Stimulated activated CD4-positive, alpha-beta T cell treated with anti-CD3 and anti-CD28 coated beads, Interleukin-15, amount 100 ng/mL, for 24 hours (primary cell): ENCODE measurements at regions not wholly inside any gene's neighbourhood (a gene's known extent, or its start where the extent isn't known, plus 50 kb on each side); places are given as distances from the start of the nearest gene placed in this dataset.
"Not testable (repeated sequence)": the region's sequence is repeated elsewhere in the genome, so short reads cannot be mapped to it uniquely, and the experiment has no call there.

Source experiments
- DNase-seq: peaks from one replicate; pipeline ENCODE4 v3.0.0-alpha.2; 2020

DNA sequence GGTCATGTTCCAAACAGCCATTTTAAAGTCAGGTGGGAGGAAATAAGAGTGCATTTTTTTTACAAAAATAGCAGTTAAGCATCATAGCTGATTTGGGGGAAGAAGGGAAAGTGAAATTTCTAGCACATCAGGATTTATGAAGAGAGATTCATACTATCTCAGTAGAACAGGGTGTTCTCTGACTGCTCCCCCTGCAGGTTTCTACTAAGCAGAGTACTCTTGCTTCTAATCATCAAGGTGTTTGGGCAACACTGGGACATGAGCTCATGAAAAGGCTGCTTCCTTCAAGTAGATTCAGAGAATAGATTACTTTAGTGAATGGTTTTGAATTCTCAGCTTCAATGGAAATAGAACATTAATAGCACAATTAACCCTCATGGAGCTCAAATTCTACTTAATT, 591.4 kb upstream of the PCDH10 start:
- no peak for DNase-seq

DNA sequence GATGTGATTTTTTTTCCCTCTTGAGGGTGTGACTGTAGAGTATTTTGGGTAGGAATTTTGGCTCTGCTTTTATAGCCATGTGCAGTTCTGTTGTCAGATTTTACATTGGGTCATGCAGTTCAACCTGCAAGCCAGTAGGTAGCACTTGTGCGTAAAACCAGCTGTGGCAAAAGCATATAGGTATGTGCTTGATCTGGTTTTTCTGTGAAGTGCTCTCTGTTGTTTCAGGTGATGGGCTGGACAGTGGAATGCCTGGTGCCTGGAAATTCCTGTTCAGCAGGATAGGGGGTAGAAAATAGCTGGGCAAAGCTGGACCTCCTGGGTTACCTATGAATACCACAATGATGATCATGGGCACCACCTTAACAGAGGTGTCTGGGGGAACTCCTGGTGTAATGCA, 584.2 kb upstream of the PCDH10 start:
- no peak for DNase-seq

DNA sequence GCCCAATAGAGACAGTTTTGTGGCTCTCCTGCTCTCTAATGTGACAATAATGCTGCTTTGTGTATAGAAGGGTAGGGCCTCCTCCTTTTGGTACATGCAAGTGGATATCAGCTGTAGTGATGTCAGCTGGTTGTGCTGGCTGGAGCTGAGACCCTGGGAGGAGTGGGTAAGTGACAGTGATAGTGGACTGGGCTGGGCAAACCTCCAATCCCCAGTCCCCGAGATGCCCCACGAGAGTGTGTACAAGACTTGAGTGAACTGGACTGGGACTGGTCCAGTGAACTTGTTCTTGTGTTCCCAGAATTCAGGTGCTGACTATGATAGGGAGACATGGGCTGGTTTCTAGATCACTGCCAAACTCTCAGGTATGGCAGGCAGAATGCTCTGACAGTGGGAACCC, 583.6 kb upstream of the PCDH10 start:
- no peak for DNase-seq

DNA sequence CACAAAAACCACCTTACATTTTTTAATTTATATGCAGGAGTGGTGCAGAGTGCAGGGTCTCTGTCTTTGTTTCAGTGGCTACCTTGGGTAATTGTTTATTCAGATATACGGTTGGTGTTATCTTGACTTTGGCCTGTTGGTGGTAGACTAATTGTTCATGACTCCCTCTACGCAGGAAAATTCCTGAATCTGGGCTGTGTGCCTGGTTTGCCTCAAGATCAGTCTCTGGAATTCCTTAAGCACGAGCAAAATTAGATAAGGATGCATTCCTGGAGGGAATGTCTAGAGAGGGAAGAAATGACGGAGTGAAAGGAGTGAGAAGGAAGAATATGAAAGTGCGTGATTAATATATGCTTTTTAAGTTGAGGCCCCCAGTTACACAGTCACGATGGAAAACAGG, 576.9 kb upstream of the PCDH10 start:
- DNase-seq = no peak

DNA sequence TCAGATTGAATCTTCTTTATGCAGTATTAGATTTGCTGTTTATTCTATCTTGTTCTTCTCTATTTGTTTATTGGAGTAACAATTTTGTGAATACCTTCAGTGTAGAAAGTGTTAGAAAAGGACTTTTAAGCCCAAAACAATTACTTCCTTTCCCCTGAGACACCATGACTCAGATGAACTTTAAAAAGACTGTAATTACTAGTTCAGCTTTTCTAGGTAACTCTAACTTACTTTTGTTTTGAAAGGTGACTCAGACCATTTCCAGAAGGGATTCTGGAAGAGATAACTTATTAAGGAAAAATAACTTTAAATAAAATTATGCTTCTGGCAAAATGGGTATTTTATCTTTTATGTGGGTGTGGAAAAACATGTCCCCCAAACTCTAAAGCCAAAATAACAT, 561.5 kb upstream of the PCDH10 start:
- no peak for DNase-seq

DNA sequence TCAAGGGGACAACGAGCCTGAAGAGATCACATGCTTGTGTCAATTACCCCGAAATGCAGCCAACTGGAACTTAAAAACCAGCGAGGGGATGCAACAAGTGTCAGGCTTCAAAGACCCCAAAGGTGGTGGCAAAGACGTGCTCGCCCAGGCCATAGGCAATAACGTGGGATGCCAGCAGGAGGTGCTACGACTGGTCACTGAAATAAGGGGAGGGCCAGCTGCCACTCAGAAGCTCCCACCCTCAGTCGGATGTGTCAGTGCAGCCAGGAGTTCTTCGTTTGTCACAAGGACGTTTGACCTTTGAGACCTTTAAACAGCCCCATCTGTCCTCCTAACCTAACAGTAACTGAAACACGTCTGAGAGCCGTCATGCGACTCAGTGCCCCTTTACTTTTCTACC, 556.8 kb upstream of the PCDH10 start:
- DNase-seq = no peak

DNA sequence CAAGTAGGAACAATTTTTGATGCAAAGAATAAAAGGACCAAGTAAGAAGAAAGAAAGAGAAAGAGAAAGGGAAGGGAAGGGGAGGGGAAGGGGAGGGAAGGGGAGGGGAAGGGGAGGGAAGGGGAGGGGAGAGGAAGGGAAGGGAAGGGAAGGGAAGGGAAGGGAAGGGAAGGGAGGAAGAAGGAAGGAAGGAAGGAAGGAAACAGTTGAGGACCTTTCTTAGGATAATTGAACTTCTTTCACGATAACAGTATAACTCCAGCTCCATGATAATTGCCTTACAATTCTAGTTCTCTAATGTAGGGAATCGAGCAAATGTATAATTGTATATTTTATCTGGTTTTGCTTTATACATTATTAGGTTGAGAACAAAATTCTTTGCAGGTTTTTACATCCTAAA, 556.2 kb upstream of the PCDH10 start:
- no peak for DNase-seq

DNA sequence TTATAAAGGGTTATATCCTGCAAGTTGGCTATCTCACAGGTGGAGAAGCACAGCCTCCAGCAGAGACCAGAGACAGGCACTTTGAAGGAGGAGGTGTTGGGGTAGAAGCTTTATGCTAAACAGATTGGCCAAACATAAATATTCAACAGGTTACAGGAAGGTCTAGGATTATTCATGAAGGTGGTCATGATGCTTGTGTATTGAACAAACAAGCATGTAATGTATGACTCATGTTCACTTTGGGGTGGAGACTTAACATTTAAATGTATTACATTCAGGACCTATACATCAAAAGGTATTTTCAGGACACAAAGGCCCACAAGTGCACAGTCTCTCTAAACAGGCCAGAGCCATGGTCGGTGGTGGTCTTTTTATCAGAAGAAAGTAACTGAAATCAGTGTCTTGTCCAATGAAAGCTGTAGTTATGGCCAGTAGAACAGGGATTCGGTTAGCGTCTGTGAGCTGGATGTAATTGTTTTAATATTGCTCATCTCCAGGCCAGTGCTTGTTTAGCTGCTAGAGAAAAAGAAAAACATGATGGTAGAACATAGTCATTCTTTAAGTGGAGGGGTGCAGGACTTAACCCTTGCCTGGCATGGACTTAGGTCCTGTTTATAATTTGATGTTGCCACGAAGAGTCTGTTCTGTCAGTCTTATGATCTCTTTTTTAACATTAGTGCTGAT, 555.2 kb upstream of the PCDH10 start:
- DNase-seq = no peak

DNA sequence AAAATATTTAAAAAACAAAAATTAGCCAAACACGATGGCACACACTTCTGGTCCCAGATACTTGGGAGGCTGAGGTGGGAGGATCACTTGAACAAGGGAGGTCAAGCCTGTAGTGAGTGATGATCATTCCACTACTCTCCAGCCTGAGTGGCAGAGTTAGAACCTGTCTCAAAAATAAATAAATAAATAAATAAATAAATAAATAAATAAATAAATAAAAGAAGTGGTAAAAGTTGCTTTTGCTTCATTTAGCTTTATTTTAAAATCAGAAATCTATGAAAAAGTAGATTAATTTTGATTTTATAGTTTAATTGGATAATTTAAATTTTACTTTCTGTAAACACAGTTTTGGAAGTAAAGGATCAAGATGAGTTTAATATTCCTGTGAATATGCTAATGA, 552.9 kb upstream of the PCDH10 start:
- no peak for DNase-seq

DNA sequence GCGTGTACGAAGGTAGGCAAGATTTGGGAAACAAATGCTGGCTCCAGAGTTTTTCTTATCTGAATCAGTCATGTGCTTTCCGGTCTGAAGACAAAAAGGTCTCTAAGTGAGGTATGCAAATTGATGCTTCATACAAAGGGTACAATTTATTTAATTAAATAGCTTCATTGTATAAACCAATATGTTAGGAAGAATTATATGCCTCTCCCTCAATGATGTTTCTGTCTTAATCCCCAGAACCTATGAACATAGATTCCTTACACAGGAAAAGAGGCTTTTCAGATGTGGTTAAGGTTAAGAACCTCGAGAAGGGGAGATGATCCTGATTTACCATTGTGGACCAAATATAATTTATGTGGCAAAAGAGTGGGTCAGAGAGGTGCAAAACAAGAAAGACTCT, 543.5 kb upstream of the PCDH10 start:
- DNase-seq = no peak

DNA sequence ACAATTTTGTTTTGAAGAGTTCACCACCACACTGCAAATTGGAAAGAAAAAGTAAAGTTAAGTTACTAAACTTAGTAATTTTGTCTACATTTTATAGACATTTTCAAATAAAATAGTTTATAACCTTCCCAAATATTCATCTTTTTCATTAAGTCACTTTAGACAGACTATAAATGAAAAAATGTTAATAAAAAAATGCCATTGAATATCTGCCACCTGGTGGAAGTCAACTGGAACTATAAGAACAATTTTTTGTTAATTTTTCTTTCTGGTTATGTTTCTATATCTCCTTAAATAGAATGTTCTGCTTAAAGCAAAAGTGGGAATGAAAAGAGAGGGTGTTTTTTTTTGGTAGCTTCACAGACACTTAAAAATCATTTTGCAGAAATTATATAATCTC, 534.4 kb upstream of the PCDH10 start:
- DNase-seq = no peak

DNA sequence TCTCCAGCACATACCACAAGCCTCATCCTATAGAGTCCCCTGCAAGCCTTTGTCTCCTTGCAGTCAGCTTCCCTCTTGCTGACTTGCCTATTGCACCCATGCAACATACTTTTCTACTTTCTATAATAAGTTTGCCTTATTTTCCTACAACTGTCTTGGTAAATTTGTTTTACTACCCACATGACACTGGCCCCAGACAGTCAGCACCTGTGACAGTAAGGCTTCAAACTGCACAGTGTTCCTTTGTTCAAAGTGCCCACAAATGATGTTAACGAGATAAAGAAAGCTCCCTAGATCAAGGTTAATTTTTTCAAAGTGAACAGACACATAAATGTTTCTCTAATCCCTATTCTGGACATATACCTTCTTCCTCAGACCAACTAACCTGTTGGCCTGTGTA, 529.1 kb upstream of the PCDH10 start:
- DNase-seq = no peak

DNA sequence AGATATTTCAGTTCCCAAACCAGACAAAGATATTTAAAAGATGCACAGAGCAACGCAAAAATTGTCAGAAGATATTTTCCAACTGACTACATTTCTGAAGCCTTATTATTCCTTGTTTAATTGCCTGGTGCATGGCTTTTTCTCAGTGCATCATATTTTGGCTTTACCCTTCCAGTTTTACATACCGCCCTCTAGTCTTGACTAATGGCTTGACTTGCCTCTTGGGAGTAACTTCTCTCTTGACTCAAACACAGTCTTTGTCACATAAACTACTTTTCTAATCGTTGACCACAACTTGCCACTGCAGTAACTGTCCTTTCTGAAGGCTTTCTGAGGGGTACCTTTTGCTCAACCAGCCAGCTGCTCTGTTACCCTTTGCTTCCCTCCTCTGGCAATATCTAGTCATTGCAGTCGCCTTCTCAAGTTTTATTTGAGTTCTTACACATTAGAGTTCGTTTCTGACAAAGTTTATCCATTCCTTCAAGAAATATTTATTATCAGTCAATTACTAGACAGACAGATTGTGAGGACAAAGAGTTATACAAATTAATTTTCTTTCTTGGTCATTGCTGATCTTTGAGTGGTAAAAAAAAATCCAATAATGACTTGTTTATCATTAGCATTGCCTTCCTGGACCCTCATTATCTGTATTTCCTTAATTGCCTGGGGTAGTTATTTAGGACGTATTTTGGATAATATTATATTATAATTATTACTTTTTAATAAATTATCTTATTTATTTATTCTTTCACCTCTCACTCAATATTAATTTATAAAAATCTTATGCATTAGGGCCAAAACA, 506.9 kb upstream of the PCDH10 start:
- DNase-seq = no peak

DNA sequence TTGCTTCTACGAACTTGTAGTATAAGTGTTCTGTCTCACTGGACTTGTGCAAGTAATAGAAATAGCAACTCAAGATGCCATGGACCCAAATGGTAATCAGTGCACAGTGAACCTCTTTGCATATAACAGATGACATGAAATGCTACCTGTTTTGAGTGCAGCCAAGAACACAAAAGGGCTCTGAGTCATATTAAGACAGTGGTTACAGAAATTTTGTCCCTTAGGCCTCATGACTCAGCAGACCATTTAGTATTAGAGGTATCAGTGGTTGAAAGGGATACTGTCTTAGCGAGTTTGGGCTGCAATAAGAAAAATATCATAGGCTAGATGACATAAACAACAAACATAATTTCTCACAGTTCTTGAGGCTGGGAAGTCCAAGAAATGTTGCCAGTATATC, 502.9 kb upstream of the PCDH10 start:
- no peak for DNase-seq

DNA sequence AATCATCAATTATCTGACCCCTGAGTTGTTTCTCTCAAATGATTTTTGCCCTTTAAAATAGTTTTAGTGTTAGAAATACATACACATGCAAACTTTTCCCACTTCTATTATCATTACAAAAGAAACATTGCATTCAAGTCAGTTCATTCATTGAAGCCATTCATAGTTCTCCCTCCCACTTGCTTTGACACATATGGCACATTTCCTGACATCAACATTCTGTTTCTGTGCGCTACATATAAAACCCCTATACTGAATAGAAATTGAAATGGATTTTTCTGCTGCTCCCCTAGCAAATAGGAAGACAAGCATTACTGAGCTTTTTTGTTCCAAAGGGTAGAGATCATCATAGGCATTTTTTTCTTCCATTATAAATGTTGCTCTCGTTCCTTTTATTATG, 497.9 kb upstream of the PCDH10 start:
- no peak for DNase-seq

DNA sequence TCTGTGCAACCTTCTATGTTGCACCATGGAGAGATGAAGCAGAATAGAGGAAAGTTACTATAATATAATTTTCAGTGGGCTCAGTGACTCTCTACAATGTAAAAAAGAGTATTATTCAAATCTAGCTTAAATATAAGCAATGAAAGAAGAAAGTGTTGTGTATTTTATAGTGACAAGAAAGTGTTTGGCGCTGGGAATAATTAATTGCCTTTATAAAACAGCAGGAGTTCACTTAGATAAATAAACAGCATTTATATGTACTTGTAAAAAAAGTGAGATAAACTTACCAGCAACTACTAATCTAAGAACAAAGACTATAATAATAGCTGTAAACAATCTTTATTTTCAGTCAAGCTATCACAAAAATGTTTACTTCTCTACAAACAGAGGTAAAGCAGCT, 488.9 kb upstream of the PCDH10 start:
- DNase-seq = no peak

DNA sequence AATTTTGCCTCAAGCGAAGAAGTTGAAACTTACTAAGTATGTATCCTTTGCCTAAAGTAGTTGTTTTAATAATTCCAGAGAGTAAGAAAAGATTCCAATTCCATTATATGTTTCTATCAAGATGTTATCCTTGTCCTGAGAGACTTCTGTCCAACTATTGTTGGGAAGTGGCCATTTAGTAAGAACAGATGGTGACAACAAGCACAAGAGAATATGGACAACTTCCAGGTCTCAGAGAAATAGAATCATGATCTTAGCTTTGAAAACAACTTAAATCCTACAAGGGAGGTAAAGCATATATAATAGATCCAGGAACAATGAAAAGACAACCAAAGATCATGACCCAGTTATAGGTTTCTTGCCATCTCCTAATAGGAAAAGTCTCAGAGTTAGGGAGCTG, 486.6 kb upstream of the PCDH10 start:
- DNase-seq = no peak

DNA sequence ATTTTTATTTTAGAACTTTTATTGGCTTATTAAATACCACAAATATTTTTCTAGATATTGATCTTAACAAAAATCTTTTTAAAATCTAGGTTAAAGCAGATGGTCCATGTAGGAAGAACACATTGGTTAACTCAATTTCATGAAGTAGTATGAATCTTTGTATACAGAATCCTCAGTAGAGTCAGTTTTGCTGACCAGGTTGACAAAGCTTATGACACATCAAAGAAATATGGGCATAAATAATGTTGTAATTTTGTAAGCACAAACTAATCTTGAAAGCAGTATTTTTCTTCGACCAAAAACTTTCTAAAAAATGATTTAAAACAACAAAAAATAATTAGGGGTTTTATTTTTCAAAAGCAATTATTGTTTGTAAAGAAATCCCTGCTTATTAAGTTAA, 479.3 kb upstream of the PCDH10 start:
- DNase-seq = no peak

DNA sequence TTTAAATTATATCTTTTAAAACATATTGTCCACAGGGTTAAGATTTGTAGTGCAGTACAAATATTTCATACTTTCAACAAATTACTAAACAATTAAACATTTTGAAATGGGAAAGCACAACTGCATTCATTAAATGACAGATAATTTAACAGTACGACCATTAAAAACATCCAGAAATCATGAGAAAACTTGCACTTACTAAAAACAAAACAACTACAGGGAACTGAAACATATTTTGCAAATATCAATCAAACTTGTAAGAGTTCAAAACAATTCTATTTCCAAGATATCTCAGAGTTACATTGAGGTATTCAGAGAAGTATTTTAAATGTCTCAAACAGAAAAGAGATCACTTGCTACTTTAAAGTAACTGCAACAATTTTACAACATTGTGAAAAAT, 478.5 kb upstream of the PCDH10 start:
- no peak for DNase-seq

DNA sequence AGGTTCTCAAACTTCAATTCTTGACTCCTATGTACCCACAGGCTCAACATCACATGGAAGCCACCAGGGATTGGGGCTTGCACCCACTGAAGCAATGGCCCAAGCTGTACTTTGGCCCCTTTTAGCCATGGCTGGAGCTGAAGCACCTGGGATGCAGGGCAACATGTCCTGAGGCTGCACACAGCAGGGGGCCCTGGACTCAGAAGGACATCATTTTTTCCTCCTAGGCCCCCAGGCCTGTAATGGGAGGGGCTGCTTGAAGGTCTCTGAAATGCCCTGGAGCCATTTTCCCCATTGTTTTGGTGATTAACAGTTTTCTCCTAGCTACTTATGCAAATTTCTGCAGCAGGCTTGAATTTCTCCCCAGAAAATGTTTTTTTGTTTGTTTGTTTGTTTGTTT, 465.1 kb upstream of the PCDH10 start:
- no peak for DNase-seq

DNA sequence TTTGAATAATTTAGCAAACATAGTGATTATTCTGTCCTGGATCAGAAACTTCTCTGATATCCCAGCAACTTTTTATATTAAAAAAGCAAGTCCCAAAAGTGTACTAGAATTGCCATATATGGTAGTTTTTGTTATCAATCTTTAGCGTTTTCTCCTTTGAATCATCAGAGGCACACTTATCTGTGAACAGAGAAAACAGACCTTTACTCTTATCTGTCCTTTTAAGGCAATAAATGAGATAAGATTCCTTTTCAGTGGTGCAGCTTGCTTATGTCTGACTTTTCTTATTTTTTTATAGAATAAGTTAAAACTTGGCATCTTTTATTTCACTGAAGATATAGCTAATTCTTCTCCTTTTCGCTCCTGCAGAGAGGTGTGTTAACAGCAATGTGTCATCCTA, 458.1 kb upstream of the PCDH10 start:
- no peak for DNase-seq

DNA sequence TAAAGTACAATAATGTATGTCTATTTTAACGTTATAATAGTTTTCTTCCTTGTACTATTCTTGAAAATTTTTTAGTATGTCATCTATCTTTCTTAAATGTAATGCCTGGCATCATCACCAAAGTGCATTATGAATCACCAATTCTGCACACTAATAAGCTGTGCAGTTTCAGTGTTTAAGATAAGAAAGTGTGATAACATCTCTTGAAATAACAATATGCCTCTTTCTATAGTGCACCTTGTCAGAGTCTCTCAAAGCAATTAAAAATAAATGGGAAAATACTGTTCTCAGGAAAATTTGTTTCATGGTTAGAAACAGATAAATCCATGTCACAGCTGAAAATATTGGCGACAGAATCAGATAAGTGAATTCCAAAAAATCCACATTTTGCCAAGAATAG, 457.4 kb upstream of the PCDH10 start:
- no peak for DNase-seq

DNA sequence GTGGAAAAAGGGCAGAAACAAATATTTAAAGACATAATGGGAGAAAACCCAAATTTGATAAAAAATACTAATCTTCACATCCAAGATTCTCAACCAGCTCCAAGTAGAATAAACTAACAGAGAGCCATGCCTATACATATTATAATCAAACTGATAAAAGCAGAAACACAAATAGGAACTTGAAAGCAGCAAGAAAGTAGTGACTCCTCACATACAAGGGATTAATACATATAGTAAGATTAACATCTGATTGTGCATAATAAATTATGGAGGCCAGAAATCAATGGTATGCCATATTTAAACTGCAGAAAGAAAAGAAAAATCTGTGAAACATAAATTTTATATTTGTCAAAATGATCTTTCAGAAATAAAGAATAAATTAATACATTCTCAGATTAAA, 454.3 kb upstream of the PCDH10 start:
- no peak for DNase-seq

DNA sequence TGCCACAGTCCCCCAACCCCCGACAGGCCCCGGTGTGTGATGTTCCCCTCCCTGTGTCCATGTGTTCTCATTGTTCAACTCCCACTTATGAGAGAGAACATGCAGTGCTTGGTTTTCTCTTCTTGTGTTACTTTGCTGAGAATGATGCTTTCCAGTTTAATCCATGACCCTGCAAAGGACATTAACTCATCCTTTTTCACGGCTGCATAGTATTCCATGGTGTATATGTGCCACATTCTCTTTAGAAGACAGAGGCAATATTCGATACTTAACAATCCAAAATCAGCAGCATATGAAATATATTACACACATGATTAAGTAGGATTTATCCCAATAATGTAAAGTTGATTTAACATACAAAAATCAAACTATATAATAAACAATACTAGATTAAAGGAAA, 451.6 kb upstream of the PCDH10 start:
- not testable (repeated sequence) for DNase-seq

DNA sequence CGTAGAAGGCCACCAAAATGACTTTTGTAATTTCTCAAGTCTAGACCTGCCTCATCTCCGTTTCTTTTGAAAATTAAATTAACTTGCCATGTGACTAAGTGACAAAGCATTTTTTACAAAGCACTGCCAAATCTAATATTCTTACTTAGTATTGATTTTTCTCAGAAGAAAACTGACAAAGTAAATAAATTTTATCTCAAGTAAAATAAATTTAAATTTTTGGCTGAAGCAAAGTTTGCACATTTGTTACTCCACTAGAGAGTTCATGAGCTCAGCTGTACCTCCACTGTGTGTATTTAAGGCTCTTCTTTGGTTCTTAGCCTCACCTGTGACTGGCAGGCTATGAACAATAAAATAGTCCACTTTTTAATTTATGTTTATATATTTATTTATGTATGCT, 441.1 kb upstream of the PCDH10 start:
- no peak for DNase-seq
